ENCODE measurements at regions not wholly inside any gene's neighbourhood (a gene's known extent, or its start where the extent isn't known, plus 50 kb on each side); places are given as distances from the start of the nearest gene placed in this dataset.

DNA sequence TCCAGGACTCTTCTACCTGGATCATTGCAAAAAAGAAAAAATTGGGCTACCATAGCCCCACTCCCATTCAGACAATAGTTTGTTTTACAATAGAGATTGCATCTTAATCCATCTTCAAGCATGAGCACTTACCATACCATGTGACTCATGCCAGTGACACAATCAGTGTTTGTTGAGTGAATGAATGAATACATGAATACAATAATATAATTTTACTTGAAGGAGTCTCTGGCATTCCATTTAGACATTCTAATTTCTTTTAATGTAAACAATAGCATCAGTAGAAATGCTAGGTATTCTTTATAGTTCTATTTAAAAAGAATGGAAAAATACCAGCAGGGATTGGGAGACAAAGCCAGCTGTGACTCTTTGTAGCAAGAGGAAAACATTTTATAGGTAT is 141.6 kb upstream of the AKR1E2 start:
- no peak overlapping the region for H3K4me3 ChIP-seq (ENCODE audit: low read depth, low read length)
- no peak for TF ChIP-seq CTCF (IDR thresholded peaks at IDR 0.05; ENCODE audit: low read depth, low read length)

GRCh38 chr10:4683838-4684237 is 142.2 kb upstream of the AKR1E2 start:
- no peak overlapping the region for H3K4me3 ChIP-seq (ENCODE audit: low read depth, low read length)
- TF ChIP-seq CTCF (IDR thresholded peaks at IDR 0.05; ENCODE audit: low read depth, low read length): no peak

DNA sequence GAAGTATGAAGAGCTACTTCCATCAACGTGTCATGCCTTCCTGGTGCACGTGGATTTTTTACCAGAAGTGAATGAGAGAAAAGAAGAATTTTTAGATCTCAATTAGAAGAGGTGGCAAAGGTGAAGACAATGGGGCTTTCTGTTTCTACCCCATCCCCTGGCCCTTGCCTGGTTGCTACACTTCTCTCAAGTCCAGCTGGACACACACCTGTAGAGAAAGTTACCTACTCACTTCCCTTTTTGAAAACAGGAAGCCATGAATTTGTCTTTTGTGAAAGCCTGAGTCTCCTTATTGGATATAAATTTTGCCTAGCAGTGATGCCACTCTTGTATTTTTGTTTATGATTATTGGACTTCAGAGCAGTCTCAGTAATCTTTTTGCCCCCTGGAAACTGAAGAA is 142.9 kb upstream of the AKR1E2 start:
- no peak for TF ChIP-seq CTCF (IDR thresholded peaks at IDR 0.05; ENCODE audit: low read depth, low read length)
- no peak overlapping the region for H3K4me3 ChIP-seq (ENCODE audit: low read depth, low read length)

DNA sequence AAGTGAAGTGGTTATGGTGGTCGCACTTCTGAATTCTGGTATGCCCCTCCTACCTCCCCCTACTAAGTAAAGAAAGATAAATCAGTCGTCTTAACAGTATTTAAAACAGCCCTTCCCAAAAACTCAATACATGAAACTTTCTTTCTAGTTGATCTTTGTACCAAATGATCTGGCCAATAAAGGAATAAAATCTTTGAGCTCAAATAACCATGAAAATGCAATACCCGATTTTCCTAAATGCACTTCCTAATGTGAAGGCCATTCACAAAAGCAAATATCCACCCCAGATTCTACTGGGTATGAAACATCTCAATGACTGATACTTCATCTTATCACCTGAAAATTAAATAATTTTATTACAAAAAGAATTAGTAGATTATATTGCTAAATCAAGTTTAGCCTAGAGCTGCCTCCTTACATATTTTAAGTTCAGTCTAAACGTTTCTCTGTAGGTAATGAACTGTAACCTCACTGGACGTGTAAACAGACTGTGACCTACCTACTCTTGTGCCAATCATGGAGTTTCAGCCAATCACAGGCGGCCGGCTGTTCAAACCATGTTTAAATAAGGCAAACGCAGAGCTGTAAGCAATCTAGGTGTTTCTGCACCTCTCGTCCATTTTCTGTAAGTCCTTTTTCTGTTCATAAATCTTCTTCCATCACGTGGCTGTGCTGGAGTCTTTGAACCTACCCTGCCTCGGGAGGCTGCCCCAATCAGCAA is 146.9 kb upstream of the AKR1E2 start:
- no peak for TF ChIP-seq CTCF (IDR thresholded peaks at IDR 0.05; ENCODE audit: low read depth, low read length)

GRCh38 chr10:4678023-4678950 is 147.7 kb upstream of the AKR1E2 start:
- TF ChIP-seq CTCF (IDR thresholded peaks at IDR 0.05; ENCODE audit: low read depth, low read length): no peak
- peak overlapping the region; percentile 39 for H3K4me3 ChIP-seq (ENCODE audit: low read depth, low read length)

More for the DNA sequence above, 146.9 kb upstream of the AKR1E2 start:
- H3K4me3 ChIP-seq (ENCODE audit: low read depth, low read length): no peak overlapping the region

DNA sequence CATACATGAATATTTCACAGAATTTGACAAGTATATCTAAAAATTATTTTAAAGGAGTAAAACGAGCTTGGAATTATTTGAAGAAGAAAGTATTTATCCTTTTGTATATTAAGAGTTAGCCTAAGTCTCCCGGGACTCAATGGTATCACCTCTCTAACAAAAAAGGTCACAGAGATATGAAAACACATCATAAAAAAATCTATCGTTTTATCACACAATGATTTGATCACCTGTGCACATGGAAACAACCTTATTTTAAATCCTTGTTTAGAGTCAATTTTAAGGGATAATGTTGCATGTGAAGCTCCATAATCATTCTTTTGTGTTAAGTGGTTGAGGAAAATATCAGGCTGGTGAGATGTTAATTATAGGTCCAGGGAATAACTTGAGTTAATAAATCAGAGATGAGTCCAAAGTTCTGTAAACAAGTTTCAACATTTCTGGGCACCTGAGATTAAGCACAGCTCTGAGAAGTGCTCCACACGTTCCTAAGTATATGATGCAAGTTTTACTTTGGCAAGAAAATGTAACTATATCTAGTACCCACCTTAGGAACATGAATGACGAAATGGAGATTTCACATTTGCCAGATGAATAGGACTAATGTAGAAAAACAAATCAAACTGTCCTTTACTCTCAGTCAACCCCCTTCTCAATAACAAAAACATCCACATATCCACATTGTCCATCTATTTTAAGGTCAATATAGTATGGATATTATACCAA is 148.5 kb upstream of the AKR1E2 start:
- no peak for TF ChIP-seq CTCF (IDR thresholded peaks at IDR 0.05; ENCODE audit: low read depth, low read length)
- H3K4me3 ChIP-seq (ENCODE audit: low read depth, low read length): peak overlapping the region; percentile 39
